Natural killer cell (primary cell): ENCODE measurements at regions not wholly inside any gene's neighbourhood (a gene's known extent, or its start where the extent isn't known, plus 50 kb on each side); places are given as distances from the start of the nearest gene placed in this dataset.

Source experiments
- ATAC-seq, 3 donors: fragments of 150-1000 bp in 2 of 3; fragments of 200-7000 bp in 1 of 3; cut with Tn5 transposase; 1 replicate in 1 of 3; 2 replicates in 2 of 3; pipeline ENCODE4 v1.10.0; 2021; ENCODE audit warnings: mild to moderate bottlenecking in 2 of 3, moderate library complexity in 2 of 3
- DNase-seq, 2 donors: peaks; one replicate each; pipeline versions ENCODE4 v3.0.0 to v3.0.0-alpha.2; 2013 to 2021; ENCODE audit warnings: mixed read lengths in 1 of 2
- H3K27ac ChIP-seq: one replicate; pipeline ENCODE4 v1.5.1; 2013; ENCODE audit warnings: mild to moderate bottlenecking, low read length
- H3K27me3 ChIP-seq: one replicate; pipeline ENCODE4 v1.6.1; 2013; ENCODE audit warnings: low read length; ENCODE audit not compliant: control insufficient read depth, insufficient read depth
- H3K36me3 ChIP-seq: one replicate; pipeline ENCODE4 v1.6.1; 2013; ENCODE audit warnings: low read length; ENCODE audit not compliant: control insufficient read depth, insufficient read depth
- H3K4me1 ChIP-seq: one replicate; pipeline ENCODE4 v1.6.1; 2013; ENCODE audit warnings: low read length; ENCODE audit not compliant: control insufficient read depth, insufficient read depth
- H3K4me3 ChIP-seq: one replicate; pipeline ENCODE4 v1.5.1; 2013; ENCODE audit warnings: low read length
- H3K9me3 ChIP-seq: one replicate; pipeline ENCODE4 v1.6.1; 2013; ENCODE audit warnings: low read length; ENCODE audit not compliant: control insufficient read depth, insufficient read depth
- H3K27ac Mint-ChIP-seq, 2 donors: one replicate each; pipeline ENCODE4 v1.8.0; 2022; ENCODE audit warnings: mild to moderate bottlenecking in 2 of 2, mixed read lengths in 2 of 2, moderate library complexity in 1 of 2
- H3K27me3 Mint-ChIP-seq, 2 donors: one replicate each; pipeline ENCODE4 v1.8.0; 2022; ENCODE audit warnings: low read depth in 2 of 2, mixed read lengths in 2 of 2
- H3K36me3 Mint-ChIP-seq: one replicate; pipeline ENCODE4 v1.8.0; 2022; ENCODE audit warnings: mixed read lengths
- H3K4me1 Mint-ChIP-seq, 2 donors: one replicate each; pipeline ENCODE4 v1.8.0; 2022; ENCODE audit warnings: mixed read lengths in 2 of 2
- H3K4me3 Mint-ChIP-seq: one replicate; pipeline ENCODE4 v1.8.0; 2022; ENCODE audit warnings: mild to moderate bottlenecking, moderate library complexity, mixed read lengths
- H3K9me3 Mint-ChIP-seq, 2 donors: one replicate each; pipeline ENCODE4 v1.8.0; 2022; ENCODE audit warnings: mixed read lengths in 2 of 2
- CTCF ChIP-seq: fragments of 200-600 bp; IDR thresholded peaks from one replicate; pipeline ENCODE4 v1.8.0; 2022; ENCODE audit warnings: antibody characterized with exemption
- WGBS: methylation state at CpG from one replicate; pipeline ENCODE4 v1.1.7; 2013; ENCODE audit warnings: missing lambda C conversion rate; ENCODE audit not compliant: insufficient coverage; 5-methylcytosine and 5-hydroxymethylcytosine counted together
- intact Hi-C: fragments of 100-400 bp; cut with micrococcal nuclease; formaldehyde crosslinking; loops from one replicate; pipeline ENCODE4 v1.14.2; 2022

GRCh38 chr11:97355230-97355629 lies 965.4 kb downstream of the JRKL start:
- no peak overlapping the region for H3K4me3 Mint-ChIP-seq
- H3K27ac Mint-ChIP-seq, result no peak overlapping the region
- H3K4me1 Mint-ChIP-seq, result no peaks in the 10 kb centered on the region
- Histone ChIP-seq H3K27me3 (no peaks in the 10 kb centered on the region), H3K9me3 (peaks cover 3% of the 10 kb centered on the region), H3K4me3 (no peak overlapping the region), H3K4me1 (no peaks in the 10 kb centered on the region), H3K36me3 (no peaks in the 10 kb centered on the region), H3K27ac (no peak overlapping the region)
- H3K27me3 Mint-ChIP-seq, result no peaks in the 10 kb centered on the region
- DNase-seq, result no peak
- H3K9me3 Mint-ChIP-seq, result peaks cover 10 to 18% of the 10 kb centered on the region in 2 donors
- TF ChIP-seq CTCF, result no peak
- no peak for ATAC-seq
- H3K36me3 Mint-ChIP-seq, result no peaks in the 10 kb centered on the region
- intact Hi-C loops, result no loop called here

- Mint-ChIP-seq H3K36me3 (no peaks in the 10 kb centered on the region), H3K4me3 (no peak overlapping the region), H3K4me1 (no peaks in the 10 kb centered on the region), H3K27me3 (no peaks in the 10 kb centered on the region), H3K27ac (no peak overlapping the region), H3K9me3 (peaks cover 2 to 11% of the 10 kb centered on the region in 2 donors)
- ATAC-seq (no peak), DNase-seq (no peak)
- Histone ChIP-seq H3K36me3 (no peaks in the 10 kb centered on the region), H3K27ac (no peak overlapping the region), H3K4me3 (no peak overlapping the region), H3K9me3 (peaks cover 3% of the 10 kb centered on the region), H3K27me3 (no peaks in the 10 kb centered on the region), H3K4me1 (no peaks in the 10 kb centered on the region)
- no peak for TF ChIP-seq CTCF
- 78% methylated on average over 3 of the region's 3 CpGs for whole genome bisulfite sequencing
- intact Hi-C loops, result no loop called here
These were observed 966.3 kb downstream of the JRKL start for GRCh38 chr11:97356144-97356543.

- ATAC-seq (no peak), DNase-seq (no peak)
- intact Hi-C loops, result no loop called here
- H3K4me3 ChIP-seq, result no peak overlapping the region
- Mint-ChIP-seq H3K27me3 (no peaks in the 10 kb centered on the region), H3K4me1 (no peaks in the 10 kb centered on the region), H3K9me3 (peaks cover 3 to 13% of the 10 kb centered on the region in 2 donors), H3K27ac (no peak overlapping the region), H3K4me3 (no peak overlapping the region), H3K36me3 (peaks cover 6% of the 10 kb centered on the region)
- no peak overlapping the region for H3K27ac ChIP-seq
- 88% methylated on average over 4 of the region's 4 CpGs for WGBS
- no peaks in the 10 kb centered on the region for H3K27me3 ChIP-seq
- TF ChIP-seq CTCF, result no peak
- H3K36me3 ChIP-seq, result no peaks in the 10 kb centered on the region
- no peaks in the 10 kb centered on the region for H3K9me3 ChIP-seq
- H3K4me1 ChIP-seq, result no peaks in the 10 kb centered on the region
These were observed 969.2 kb downstream of the JRKL start for GRCh38 chr11:97359016-97359415.

GRCh38 chr11:97361812-97362378 lies 972.1 kb downstream of the JRKL start:
- ATAC-seq, result no peak

More at GRCh38 chr11:97361812-97362378, 972.1 kb downstream of the JRKL start:
- H3K9me3 ChIP-seq, result peaks cover 7% of the 10 kb centered on the region
- TF ChIP-seq CTCF, result no peak
- H3K4me3 ChIP-seq, result no peak overlapping the region
- peaks cover 13 to 17% of the 10 kb centered on the region in 2 donors for H3K9me3 Mint-ChIP-seq
- H3K27me3 ChIP-seq, result no peaks in the 10 kb centered on the region
- H3K27ac Mint-ChIP-seq, result no peak overlapping the region
- WGBS, result no CpG with 5 or more reads among the region's 1 CpG
- H3K4me3 Mint-ChIP-seq, result no peak overlapping the region
- DNase-seq, result no peak
- H3K27ac ChIP-seq, result no peak overlapping the region
- H3K4me1 ChIP-seq, result no peaks in the 10 kb centered on the region
- no peaks in the 10 kb centered on the region for H3K4me1 Mint-ChIP-seq
- no peaks in the 10 kb centered on the region for H3K27me3 Mint-ChIP-seq
- peaks cover 32% of the 10 kb centered on the region for H3K36me3 Mint-ChIP-seq
- no peaks in the 10 kb centered on the region for H3K36me3 ChIP-seq
- intact Hi-C loops, result no loop called here
